ENCODE measurements at regions not wholly inside any gene's neighbourhood (a gene's known extent, or its start where the extent isn't known, plus 50 kb on each side); places are given as distances from the start of the nearest gene placed in this dataset.
"Not testable (repeated sequence)": the region's sequence is repeated elsewhere in the genome, so short reads cannot be mapped to it uniquely, and the experiment has no call there.

- Histone ChIP-seq H3K36me3 (ENCODE audit: insufficient read depth, low read length) (no peaks in the 10 kb centered on the region), H3K27ac (ENCODE audit: low read depth, low read length) (no peak overlapping the region), H3K4me1 (ENCODE audit: control insufficient read depth, insufficient read depth, low read length, unreplicated experiment) (no peaks in the 10 kb centered on the region), H2AFZ (ENCODE audit: low read length, unreplicated experiment) (no peak overlapping the region), H3K27me3 (ENCODE audit: insufficient read depth, low read length) (peaks cover 37% of the 10 kb centered on the region), H3K4me3 (ENCODE audit: low read depth, low read length) (no peak overlapping the region), H3K79me2 (ENCODE audit: control insufficient read depth, insufficient read depth, low read length, unreplicated experiment) (no peaks in the 10 kb centered on the region)
Measured at GRCh38 chr14:36418937-36419336, 98.5 kb upstream of the MBIP start.

DNA sequence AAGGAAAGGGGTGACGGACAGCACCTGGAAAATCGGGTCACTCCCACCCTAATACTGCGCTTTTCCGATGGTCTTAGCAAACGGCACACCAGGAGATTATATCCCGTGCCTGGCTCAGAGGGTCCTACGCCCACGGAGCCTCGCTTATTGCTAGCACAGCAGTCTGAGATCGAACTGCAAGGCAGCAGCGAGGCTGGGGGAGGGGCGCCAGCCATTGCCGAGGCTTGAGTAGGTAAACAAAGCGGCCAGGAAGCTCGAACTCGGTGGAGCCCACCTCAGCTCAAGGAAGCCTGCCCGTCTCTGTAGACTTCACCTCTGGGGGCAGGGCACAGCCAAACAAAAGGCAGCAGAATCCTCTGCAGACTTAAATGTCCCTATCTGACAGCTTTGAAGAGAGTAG lies 91.5 kb upstream of the MBIP start:
- not testable (repeated sequence) for H3K27me3 ChIP-seq (ENCODE audit: insufficient read depth, low read length); H3K4me3 ChIP-seq (ENCODE audit: low read depth, low read length); H3K36me3 ChIP-seq (ENCODE audit: insufficient read depth, low read length); H2AFZ ChIP-seq (ENCODE audit: low read length, unreplicated experiment); H3K4me1 ChIP-seq (ENCODE audit: control insufficient read depth, insufficient read depth, low read length, unreplicated experiment); H3K79me2 ChIP-seq (ENCODE audit: control insufficient read depth, insufficient read depth, low read length, unreplicated experiment); H3K27ac ChIP-seq (ENCODE audit: low read depth, low read length)

- Histone ChIP-seq H3K4me3 (ENCODE audit: low read depth, low read length) (no peak overlapping the region), H2AFZ (ENCODE audit: low read length, unreplicated experiment) (no peak overlapping the region), H3K4me1 (ENCODE audit: control insufficient read depth, insufficient read depth, low read length, unreplicated experiment) (no peaks in the 10 kb centered on the region), H3K27me3 (ENCODE audit: insufficient read depth, low read length) (peaks cover 19% of the 10 kb centered on the region), H3K79me2 (ENCODE audit: control insufficient read depth, insufficient read depth, low read length, unreplicated experiment) (no peaks in the 10 kb centered on the region), H3K36me3 (ENCODE audit: insufficient read depth, low read length) (no peaks in the 10 kb centered on the region), H3K27ac (ENCODE audit: low read depth, low read length) (no peak overlapping the region)
Measured at GRCh38 chr14:36408388-36408787, 88.0 kb upstream of the MBIP start.

DNA sequence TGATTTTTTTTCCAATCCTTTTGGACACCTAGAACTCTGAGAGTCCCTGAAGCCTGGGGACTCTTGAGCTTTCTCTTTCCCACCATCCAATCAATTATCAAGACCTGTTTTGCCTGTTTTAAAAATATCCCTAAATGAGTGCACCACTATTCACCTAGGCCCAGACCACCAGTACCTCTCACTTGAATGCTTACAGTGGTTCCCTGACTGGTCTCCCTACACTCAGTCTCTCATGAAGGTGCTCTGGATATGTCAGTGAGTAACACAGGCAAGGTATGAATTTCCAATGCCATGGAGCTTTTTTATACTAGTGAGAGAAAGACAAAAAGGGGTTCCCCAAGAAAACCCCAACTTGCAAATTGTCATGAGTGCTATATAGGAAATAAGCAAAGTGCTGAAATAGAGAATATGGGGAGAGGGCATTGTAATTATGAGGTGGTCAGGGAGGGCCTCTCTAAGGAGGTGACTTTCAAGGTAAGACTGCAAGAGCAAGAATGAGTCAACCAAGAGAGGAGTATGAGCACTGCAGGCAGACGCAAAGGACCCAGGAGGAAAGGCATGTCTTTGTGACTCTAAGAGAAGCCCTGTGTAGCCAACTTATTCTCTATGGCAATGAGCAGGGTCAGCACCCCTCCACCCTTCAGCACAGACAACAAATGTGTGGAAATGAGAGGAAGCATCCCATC lies 85.3 kb upstream of the MBIP start:
- no peaks in the 10 kb centered on the region for H3K79me2 ChIP-seq (ENCODE audit: control insufficient read depth, insufficient read depth, low read length, unreplicated experiment)
- H2AFZ ChIP-seq (ENCODE audit: low read length, unreplicated experiment) = no peak overlapping the region

GRCh38 chr14:36402867-36403266 lies 82.4 kb upstream of the MBIP start:
- no peaks in the 10 kb centered on the region for H3K36me3 ChIP-seq (ENCODE audit: insufficient read depth, low read length)
- no peak overlapping the region for H3K4me3 ChIP-seq (ENCODE audit: low read depth, low read length)
- no peak overlapping the region for H2AFZ ChIP-seq (ENCODE audit: low read length, unreplicated experiment)
- no peaks in the 10 kb centered on the region for H3K79me2 ChIP-seq (ENCODE audit: control insufficient read depth, insufficient read depth, low read length, unreplicated experiment)
- H3K27ac ChIP-seq (ENCODE audit: low read depth, low read length) = no peak overlapping the region
- H3K4me1 ChIP-seq (ENCODE audit: control insufficient read depth, insufficient read depth, low read length, unreplicated experiment) = no peaks in the 10 kb centered on the region
- peaks cover 45% of the 10 kb centered on the region for H3K27me3 ChIP-seq (ENCODE audit: insufficient read depth, low read length)

More for the DNA sequence above, 85.3 kb upstream of the MBIP start:
- H3K4me3 ChIP-seq (ENCODE audit: low read depth, low read length) = no peak overlapping the region
- no peaks in the 10 kb centered on the region for H3K36me3 ChIP-seq (ENCODE audit: insufficient read depth, low read length)
- H3K27ac ChIP-seq (ENCODE audit: low read depth, low read length) = no peak overlapping the region
- peaks cover 36% of the 10 kb centered on the region for H3K27me3 ChIP-seq (ENCODE audit: insufficient read depth, low read length)
- no peaks in the 10 kb centered on the region for H3K4me1 ChIP-seq (ENCODE audit: control insufficient read depth, insufficient read depth, low read length, unreplicated experiment)

DNA sequence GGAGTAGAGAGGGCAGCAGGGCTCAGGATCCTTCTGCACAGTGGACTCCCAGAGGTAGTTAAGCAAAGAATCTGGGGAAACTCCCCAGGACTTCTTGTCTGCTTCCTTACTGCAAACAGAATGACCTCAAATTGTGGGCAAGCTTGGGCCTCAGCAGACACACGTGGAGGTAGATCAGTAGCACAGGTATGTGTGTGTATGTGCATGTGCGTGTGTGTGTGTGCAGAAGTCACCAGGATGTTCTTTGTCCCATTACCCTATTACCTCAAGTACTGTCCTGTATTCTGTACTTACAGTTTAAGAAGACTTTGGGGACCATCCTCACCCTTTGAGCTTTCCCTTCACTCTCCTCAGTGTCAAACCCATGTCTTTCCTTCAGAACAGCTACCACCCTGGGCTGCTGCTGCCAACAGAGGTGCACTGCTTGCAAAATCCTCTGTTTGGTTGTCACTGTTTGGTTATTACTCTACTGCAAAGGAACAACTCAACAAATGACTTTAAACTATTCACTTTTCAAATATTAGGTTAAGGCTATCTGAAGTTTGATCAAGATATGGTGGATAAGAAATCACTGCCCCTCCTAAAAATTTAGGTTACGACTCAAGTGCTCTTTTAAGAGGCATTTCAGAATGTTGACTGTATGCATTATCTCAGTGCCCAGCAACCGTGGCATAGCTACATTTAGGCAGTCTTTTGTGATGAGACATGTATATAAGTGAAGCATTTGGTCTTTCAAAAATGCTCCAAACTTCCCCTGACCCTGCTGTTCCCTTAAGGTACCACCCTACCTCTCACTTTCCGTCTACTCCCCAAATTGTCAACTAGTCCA lies 78.2 kb upstream of the MBIP start:
- no peak overlapping the region for H3K27ac ChIP-seq (ENCODE audit: low read depth, low read length)
- H2AFZ ChIP-seq (ENCODE audit: low read length, unreplicated experiment) = no peak overlapping the region
- H3K4me1 ChIP-seq (ENCODE audit: control insufficient read depth, insufficient read depth, low read length, unreplicated experiment) = no peaks in the 10 kb centered on the region
- no peaks in the 10 kb centered on the region for H3K79me2 ChIP-seq (ENCODE audit: control insufficient read depth, insufficient read depth, low read length, unreplicated experiment)
- peaks cover 47% of the 10 kb centered on the region for H3K27me3 ChIP-seq (ENCODE audit: insufficient read depth, low read length)
- no peaks in the 10 kb centered on the region for H3K36me3 ChIP-seq (ENCODE audit: insufficient read depth, low read length)
- no peak overlapping the region for H3K4me3 ChIP-seq (ENCODE audit: low read depth, low read length)

- Histone ChIP-seq H3K27me3 (ENCODE audit: insufficient read depth, low read length) (peaks cover 45% of the 10 kb centered on the region), H3K4me1 (ENCODE audit: control insufficient read depth, insufficient read depth, low read length, unreplicated experiment) (no peaks in the 10 kb centered on the region), H3K36me3 (ENCODE audit: insufficient read depth, low read length) (no peaks in the 10 kb centered on the region), H2AFZ (ENCODE audit: low read length, unreplicated experiment) (no peak overlapping the region), H3K27ac (ENCODE audit: low read depth, low read length) (no peak overlapping the region), H3K79me2 (ENCODE audit: control insufficient read depth, insufficient read depth, low read length, unreplicated experiment) (no peaks in the 10 kb centered on the region), H3K4me3 (ENCODE audit: low read depth, low read length) (no peak overlapping the region)
Measured at GRCh38 chr14:36397357-36397756, 76.9 kb upstream of the MBIP start.

DNA sequence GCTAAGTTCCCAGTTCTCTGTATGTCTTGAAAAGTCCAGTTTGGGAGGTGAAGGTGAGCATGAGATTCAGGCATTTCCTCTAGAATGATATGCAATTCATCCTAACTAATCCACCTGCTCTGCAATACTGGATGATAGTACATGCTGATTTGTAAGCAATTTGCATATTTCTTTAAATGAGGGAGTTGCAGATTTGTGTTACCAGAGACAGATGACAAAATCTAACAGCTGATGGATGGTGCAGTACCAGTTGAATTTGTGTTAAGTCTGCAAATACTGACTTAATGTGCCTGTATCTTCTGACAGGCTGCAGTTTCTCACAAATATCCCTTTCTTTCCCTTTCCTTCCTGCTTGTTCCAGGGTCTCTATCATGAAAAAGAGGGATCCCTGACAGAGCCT lies 76.4 kb upstream of the MBIP start:
- no peaks in the 10 kb centered on the region for H3K36me3 ChIP-seq (ENCODE audit: insufficient read depth, low read length)
- peaks cover 46% of the 10 kb centered on the region for H3K27me3 ChIP-seq (ENCODE audit: insufficient read depth, low read length)
- no peak overlapping the region for H3K4me3 ChIP-seq (ENCODE audit: low read depth, low read length)
- H3K4me1 ChIP-seq (ENCODE audit: control insufficient read depth, insufficient read depth, low read length, unreplicated experiment) = no peaks in the 10 kb centered on the region
- no peaks in the 10 kb centered on the region for H3K79me2 ChIP-seq (ENCODE audit: control insufficient read depth, insufficient read depth, low read length, unreplicated experiment)
- no peak overlapping the region for H2AFZ ChIP-seq (ENCODE audit: low read length, unreplicated experiment)
- H3K27ac ChIP-seq (ENCODE audit: low read depth, low read length) = no peak overlapping the region

DNA sequence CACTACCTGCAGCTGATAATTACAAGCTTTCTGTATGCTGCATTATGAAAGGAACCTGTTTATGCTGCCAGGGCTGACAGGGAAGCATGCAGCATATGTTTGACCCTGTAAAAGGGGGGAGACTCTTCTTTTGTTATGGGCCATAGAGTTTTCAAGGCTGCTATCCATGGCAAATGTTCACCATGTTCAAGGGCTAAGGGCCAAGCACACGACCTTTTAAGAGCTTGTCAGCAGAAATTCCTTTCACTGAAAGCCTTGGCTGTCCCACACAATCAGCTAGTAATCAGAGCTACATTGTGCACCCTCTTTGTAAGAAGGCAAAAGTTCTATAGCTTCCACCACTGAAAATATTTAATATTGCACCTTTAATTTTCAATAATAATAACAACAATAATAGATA lies 74.2 kb upstream of the MBIP start:
- Histone ChIP-seq H3K36me3 (ENCODE audit: insufficient read depth, low read length) (no peaks in the 10 kb centered on the region), H3K4me1 (ENCODE audit: control insufficient read depth, insufficient read depth, low read length, unreplicated experiment) (no peaks in the 10 kb centered on the region), H3K27me3 (ENCODE audit: insufficient read depth, low read length) (peaks cover 44% of the 10 kb centered on the region), H3K4me3 (ENCODE audit: low read depth, low read length) (no peak overlapping the region), H3K27ac (ENCODE audit: low read depth, low read length) (no peak overlapping the region), H2AFZ (ENCODE audit: low read length, unreplicated experiment) (no peak overlapping the region), H3K79me2 (ENCODE audit: control insufficient read depth, insufficient read depth, low read length, unreplicated experiment) (no peaks in the 10 kb centered on the region)

GRCh38 chr14:36390718-36391117 lies 70.3 kb upstream of the MBIP start:
- Histone ChIP-seq H3K36me3 (ENCODE audit: insufficient read depth, low read length) (no peaks in the 10 kb centered on the region), H3K27me3 (ENCODE audit: insufficient read depth, low read length) (peaks cover 52% of the 10 kb centered on the region), H3K79me2 (ENCODE audit: control insufficient read depth, insufficient read depth, low read length, unreplicated experiment) (no peaks in the 10 kb centered on the region), H3K4me3 (ENCODE audit: low read depth, low read length) (no peak overlapping the region), H3K4me1 (ENCODE audit: control insufficient read depth, insufficient read depth, low read length, unreplicated experiment) (no peaks in the 10 kb centered on the region), H3K27ac (ENCODE audit: low read depth, low read length) (no peak overlapping the region), H2AFZ (ENCODE audit: low read length, unreplicated experiment) (no peak overlapping the region)
